ENCODE measurements at regions not wholly inside any gene's neighbourhood (a gene's known extent, or its start where the extent isn't known, plus 50 kb on each side); places are given as distances from the start of the nearest gene placed in this dataset.

GRCh38 chr3:177370246-177370822, 173.1 kb upstream of the TBL1XR1 start:
- TF ChIP-seq POLR2A (IDR thresholded peaks at IDR 0.05; ENCODE audit: extremely low read depth, insufficient read length) (no peak), CTCF (IDR thresholded peaks at IDR 0.05; ENCODE audit: low read depth, low read length) (no peak)
